Testis (tissue), 2 donors: ENCODE measurements at regions not wholly inside any gene's neighbourhood (a gene's known extent, or its start where the extent isn't known, plus 50 kb on each side); places are given as distances from the start of the nearest gene placed in this dataset.

ENCODE experiments used
- DNase-seq: peaks from one replicate; pipeline ENCODE4 v3.0.0-alpha.2; 2019
- H3K27ac ChIP-seq, 2 donors: fragments of 200-600 bp; sonication (generic); one replicate each; pipeline ENCODE4 v1.5.1; 2019
- H3K27me3 ChIP-seq: fragments of 200-600 bp; sonication (generic); one replicate; pipeline ENCODE4 v1.5.1; 2019
- H3K36me3 ChIP-seq: fragments of 200-600 bp; sonication (generic); one replicate; pipeline ENCODE4 v1.5.1; 2017; ENCODE audit warnings: low read depth; ENCODE audit errors: missing control alignments
- H3K4me1 ChIP-seq: fragments of 200-600 bp; sonication (generic); one replicate; pipeline ENCODE4 v1.5.1; 2019
- H3K4me3 ChIP-seq, 2 donors: fragments of 200-600 bp; sonication (generic); one replicate each; pipeline ENCODE4 v1.5.1; 2017 to 2019
- H3K9me3 ChIP-seq: fragments of 200-600 bp; sonication (generic); one replicate; pipeline ENCODE4 v1.5.1; 2017
- CTCF ChIP-seq, 3 experiments: fragments of 450-650 bp in 2 of 3; fragments of 200-600 bp in 1 of 3; sonication (generic) in 1 of 3; IDR thresholded peaks; one replicate each; pipeline ENCODE4 v1.5.1; 2016 to 2019; ENCODE audit warnings: antibody characterized with exemption in 3 of 3, mild to moderate bottlenecking in 2 of 3, moderate library complexity in 1 of 3
- POLR2A ChIP-seq: fragments of 450-650 bp; IDR thresholded peaks from one replicate; pipeline ENCODE4 v1.6.1; 2017; ENCODE audit warnings: antibody characterized with exemption, mild to moderate bottlenecking, moderate library complexity
- WGBS, 2 donors: methylation state at CpG; one replicate each; pipeline ENCODE4 v1.1.5; 2018; 5-methylcytosine and 5-hydroxymethylcytosine counted together
- intact Hi-C: fragments of 100-400 bp; cut with DNase I; formaldehyde crosslinking; loops from one replicate; pipeline ENCODE4 v1.15.1; 2023; ENCODE audit warnings: low total_unique reads

GRCh38 chr12:127262615-127263014 lies 1004.4 kb upstream of the TMEM132C start:
- TF ChIP-seq POLR2A (no peak), CTCF (IDR thresholded peaks at IDR 0.05) (no peak)
- H3K36me3 ChIP-seq: no peaks in the 10 kb centered on the region
- no peaks in the 10 kb centered on the region for H3K9me3 ChIP-seq
- intact Hi-C loops: no loop called here
- no peaks in the 10 kb centered on the region for H3K4me1 ChIP-seq
- 86 to 91% methylated on average over 1 of the region's 1 CpG for WGBS, 2 donors
- H3K27me3 ChIP-seq: no peaks in the 10 kb centered on the region
- no peak for DNase-seq
- no peak overlapping the region for H3K4me3 ChIP-seq
- no peak overlapping the region for H3K27ac ChIP-seq

- intact Hi-C loops: no loop called here
- H3K4me1 ChIP-seq: no peaks in the 10 kb centered on the region
- H3K9me3 ChIP-seq: no peaks in the 10 kb centered on the region
- H3K4me3 ChIP-seq: no peak overlapping the region
- no peaks in the 10 kb centered on the region for H3K27me3 ChIP-seq
- TF ChIP-seq CTCF (IDR thresholded peaks at IDR 0.05): no peak
- TF ChIP-seq POLR2A: no peak
- no peaks in the 10 kb centered on the region for H3K36me3 ChIP-seq
- no peak for DNase-seq
- WGBS, 2 donors: 92 to 96% methylated on average over 9 of the region's 9 CpGs
- no peak overlapping the region for H3K27ac ChIP-seq
Measured at GRCh38 chr12:127263621-127264020, 1003.3 kb upstream of the TMEM132C start.

GRCh38 chr12:127267128-127267527 lies 999.8 kb upstream of the TMEM132C start:
- TF ChIP-seq CTCF (IDR thresholded peaks at IDR 0.05) (no peak), POLR2A (no peak)
- Histone ChIP-seq H3K27ac (no peak overlapping the region), H3K9me3 (no peaks in the 10 kb centered on the region), H3K27me3 (no peaks in the 10 kb centered on the region), H3K36me3 (no peaks in the 10 kb centered on the region), H3K4me1 (no peaks in the 10 kb centered on the region), H3K4me3 (no peak overlapping the region)
- intact Hi-C loops: no loop called here
- DNase-seq: no peak
- WGBS, 2 donors: 80 to 89% methylated on average over 4 of the region's 4 CpGs

- Histone ChIP-seq H3K9me3 (no peaks in the 10 kb centered on the region), H3K36me3 (no peaks in the 10 kb centered on the region), H3K4me1 (no peaks in the 10 kb centered on the region), H3K27ac (no peak overlapping the region), H3K4me3 (no peak overlapping the region), H3K27me3 (no peaks in the 10 kb centered on the region)
- TF ChIP-seq CTCF (IDR thresholded peaks at IDR 0.05) (no peak), POLR2A (no peak)
- WGBS, 2 donors: 69 to 73% methylated on average over 8 of the region's 8 CpGs
- DNase-seq: no peak
- intact Hi-C loops: no loop called here
Measured at GRCh38 chr12:127268213-127268612, 998.8 kb upstream of the TMEM132C start.

- TF ChIP-seq CTCF (IDR thresholded peaks at IDR 0.05): no peak
- no peak for TF ChIP-seq POLR2A
- H3K4me1 ChIP-seq: no peaks in the 10 kb centered on the region
- intact Hi-C loops: no loop called here
- no peaks in the 10 kb centered on the region for H3K36me3 ChIP-seq
- no peaks in the 10 kb centered on the region for H3K27me3 ChIP-seq
- no peak overlapping the region for H3K4me3 ChIP-seq
- H3K27ac ChIP-seq: no peak overlapping the region
- no peak for DNase-seq
- WGBS, 2 donors: 68 to 70% methylated on average over 6 of the region's 6 CpGs
- H3K9me3 ChIP-seq: no peaks in the 10 kb centered on the region
Measured at GRCh38 chr12:127268706-127269425, 998.1 kb upstream of the TMEM132C start.
